HG03571 (cell line): ENCODE measurements at regions not wholly inside any gene's neighbourhood (a gene's known extent, or its start where the extent isn't known, plus 50 kb on each side); places are given as distances from the start of the nearest gene placed in this dataset.

Experiments
- ATAC-seq: cut with Tn5 transposase; IDR thresholded peaks from one replicate; pipeline ENCODE4 v1.9.1; 2021; ENCODE audit not compliant: unreplicated experiment

DNA sequence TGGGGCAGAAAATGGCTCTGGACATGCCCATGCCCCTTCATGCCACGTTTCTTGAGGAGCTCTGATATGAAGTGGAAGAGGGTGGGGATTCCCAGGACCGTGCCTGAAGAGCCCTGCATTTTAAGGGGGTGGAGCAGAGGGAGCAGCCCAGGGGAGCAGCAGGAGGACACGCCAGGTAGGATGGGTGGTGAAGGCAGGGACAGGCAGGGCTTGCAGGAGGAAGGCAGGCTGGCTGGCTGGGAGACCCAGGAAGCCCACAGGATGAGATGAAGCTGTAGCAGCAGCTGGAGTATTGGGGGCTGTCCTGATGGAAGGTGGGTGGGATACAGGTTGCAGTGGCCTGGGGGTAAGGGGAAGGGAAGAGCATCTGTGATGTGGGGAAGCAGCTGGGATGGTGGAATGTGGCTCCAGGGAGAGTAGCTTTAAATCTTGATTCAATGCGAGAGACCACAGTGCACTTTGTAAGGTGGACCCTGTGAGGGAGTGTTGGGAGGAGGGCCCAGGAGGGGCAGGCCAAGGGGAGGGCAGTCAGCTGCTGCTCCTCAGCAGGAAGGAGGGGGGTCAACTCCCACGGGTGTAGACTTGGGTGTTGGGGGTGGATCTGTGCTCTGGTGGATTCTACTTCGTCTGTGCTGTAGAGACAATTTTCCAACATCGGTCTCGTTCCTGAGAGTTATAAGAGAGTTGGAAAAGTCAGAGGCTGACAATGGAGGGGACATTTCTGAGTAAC lies 242.6 kb upstream of the IRX4 start:
- ATAC-seq = no peak

GRCh38 chr5:2124434-2125170 lies 241.9 kb upstream of the IRX4 start:
- no peak for ATAC-seq

- ATAC-seq = no peak
Measured at GRCh38 chr5:2123874-2124273, 241.1 kb upstream of the IRX4 start.

DNA sequence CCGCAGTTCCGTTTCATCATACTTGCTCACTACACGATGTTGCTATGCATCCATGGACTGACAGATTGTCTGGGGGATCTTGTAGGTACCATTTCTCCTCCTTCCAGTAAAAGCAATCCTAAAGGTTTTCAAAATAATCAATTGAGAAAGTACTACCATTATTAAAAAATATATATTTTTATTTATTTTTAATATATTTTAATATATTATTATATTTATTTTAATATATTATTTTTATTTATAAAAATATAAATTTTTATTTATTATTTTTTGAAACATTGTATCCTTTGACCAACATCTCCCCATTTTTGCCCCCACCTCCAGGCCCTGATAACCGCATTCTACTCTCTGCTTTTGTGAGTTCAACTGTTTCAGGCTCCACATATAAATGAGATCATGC lies 237.6 kb upstream of the IRX4 start:
- no peak for ATAC-seq

DNA sequence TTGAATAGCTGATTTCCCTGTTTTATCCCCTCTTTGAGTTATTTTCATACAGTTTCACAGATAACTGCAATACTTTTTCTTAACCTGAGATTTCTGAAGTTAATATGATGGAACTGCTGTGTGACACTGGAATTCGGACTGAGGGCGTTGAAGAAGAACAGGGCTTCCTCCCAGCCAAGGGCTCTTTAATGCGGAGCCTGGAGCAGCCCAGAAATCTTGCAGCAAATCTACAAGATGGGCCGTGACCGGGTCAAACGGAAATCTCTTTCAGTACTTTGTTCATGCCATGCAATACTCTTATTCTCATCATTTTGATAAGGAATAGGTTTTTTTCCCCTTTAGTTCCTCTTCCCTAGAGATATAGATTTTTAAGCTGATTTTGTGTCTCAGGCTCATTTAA lies 236.8 kb upstream of the IRX4 start:
- ATAC-seq = no peak

DNA sequence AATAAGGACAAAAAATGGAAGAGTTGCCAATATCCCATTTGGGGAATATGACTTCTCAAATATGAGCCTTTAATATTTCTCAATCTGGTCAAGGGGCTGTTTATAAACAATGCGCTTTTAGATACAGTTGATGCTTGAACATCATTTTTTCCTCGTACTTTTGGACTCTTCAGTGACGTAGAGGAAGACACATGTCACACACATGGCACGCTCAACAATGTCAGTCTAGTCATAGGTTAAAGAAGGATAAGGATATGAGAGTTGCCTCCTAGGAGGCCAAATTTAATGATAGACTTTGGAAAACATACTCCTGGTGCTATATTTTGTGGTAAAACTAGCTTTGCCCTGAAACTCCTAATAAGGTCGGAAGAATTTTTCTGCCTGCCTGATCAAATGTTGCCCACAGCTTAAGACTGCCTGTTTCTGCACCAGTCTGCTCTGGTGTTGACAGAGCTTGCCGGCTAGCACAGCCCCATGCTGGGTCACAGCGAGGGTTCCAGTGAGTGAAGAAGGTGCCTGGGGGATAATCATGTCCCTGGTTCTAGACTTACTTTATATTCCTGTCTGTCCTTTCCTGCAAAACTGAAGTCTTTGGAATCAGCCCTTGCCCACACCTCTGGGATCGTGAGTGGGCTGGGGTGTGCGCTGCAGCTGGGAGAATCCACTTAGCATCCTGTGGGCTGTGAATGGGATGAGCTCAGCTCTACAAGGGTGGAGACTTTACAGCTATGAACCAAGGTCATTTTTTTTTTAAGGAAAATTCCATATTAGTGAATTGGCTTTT lies 230.8 kb upstream of the IRX4 start:
- no peak for ATAC-seq

DNA sequence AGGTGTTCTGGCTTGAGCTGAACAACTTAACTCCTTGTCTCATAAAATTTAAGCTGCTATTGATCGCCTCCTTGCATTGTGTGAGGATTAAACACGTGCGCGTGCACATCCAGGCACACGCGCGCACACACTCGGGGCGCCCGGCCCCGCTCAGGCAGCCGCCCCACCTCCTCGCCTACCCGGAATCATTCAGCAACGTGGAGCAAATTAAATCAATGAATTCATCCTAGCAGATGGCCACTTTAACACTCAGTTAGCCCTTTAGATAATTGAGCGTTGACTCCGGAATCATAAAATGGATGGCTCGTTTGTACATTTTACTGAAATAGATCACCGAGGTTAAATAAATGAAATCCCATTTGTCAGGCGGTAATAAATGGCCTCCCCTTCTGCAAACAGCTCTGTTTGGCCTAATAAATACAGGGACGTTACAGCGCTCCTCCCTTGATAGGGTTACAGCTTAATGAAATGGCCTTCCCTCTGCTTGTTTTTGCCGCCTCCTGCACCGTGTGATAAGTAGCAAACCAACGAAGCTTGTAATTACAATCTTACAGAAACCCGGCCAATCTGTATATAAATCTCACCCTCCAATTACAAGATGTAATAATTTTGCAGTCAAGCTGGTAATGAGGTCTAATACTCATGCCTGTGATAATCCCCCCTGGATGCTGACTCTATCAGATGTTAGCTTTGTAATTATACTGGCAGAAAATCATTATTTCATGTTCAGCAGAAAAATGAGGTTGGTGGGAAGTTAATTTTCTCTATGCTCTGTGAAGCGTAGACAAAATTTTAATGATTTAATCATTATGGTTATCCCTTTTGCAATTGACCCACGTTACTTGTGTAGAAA lies 229.7 kb upstream of the IRX4 start:
- ATAC-seq = no peak

- no peak for ATAC-seq
Measured at GRCh38 chr5:2111569-2112105, 228.9 kb upstream of the IRX4 start.

DNA sequence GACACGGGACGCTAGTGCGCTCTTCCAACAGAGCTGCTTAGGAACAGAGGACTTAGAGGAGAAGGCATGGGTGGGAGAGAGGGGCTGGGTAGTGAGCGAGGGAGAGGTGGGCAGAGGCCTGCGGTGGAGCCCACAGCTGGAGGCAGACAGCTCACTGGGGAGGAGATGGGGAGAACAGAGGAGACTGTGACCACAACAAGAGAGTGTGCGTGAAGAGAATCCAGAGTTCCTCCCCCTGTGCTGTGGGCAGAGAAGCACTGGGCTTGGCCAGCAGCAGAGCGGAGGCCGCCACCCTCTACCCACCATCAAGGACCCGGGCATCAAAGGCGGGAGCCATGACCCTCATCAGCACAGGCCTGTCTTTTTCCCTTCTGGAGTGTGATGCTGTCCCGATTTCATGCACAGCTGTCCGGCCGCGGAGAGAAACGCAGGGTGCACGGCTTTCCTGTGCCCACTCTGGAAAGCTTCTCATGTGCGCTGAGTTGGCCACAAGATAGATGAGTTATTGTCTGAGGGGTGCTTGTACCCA lies 228.3 kb upstream of the IRX4 start:
- no peak for ATAC-seq

DNA sequence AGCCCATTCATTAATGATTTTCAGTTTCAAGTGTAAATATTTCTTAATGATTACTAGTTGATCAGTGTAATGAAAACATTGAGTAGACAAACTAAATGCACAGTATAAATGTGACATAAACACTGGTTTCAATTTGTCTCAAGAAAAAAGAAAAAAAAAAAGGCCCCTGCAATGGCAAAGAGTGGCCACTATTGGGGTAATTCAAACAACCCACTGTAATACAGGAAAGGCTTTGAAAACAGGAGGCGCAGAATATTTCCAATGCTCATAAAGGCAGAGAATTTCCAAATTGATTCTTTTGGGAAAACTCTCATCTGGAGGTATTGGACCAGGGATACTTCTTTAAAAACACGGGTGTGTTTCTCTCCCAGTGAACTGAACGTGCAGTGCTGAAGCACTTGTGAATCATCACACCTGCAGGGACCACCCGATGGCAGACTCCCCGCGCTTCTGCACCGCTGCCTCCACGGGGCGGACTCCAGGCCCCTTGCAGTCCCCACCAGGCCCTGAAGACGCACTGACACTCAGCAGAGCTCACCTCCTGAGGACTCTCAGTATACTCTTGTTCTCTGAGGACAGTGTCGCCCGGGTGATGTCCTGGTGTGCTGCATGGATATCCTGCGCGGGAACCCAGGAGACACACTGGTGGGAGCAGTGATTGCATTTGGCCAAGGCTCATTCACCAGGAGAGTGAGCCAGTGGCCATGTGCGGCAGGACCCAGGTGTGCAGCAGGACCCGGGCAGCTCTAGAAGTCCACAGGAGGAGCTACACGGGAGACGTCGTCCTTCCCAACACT lies 227.6 kb upstream of the IRX4 start:
- ATAC-seq = no peak

- ATAC-seq = no peak
Measured at GRCh38 chr5:2109566-2109965, 226.8 kb upstream of the IRX4 start.

- no peak for ATAC-seq
Measured at GRCh38 chr5:2106721-2107120, 224.0 kb upstream of the IRX4 start.

DNA sequence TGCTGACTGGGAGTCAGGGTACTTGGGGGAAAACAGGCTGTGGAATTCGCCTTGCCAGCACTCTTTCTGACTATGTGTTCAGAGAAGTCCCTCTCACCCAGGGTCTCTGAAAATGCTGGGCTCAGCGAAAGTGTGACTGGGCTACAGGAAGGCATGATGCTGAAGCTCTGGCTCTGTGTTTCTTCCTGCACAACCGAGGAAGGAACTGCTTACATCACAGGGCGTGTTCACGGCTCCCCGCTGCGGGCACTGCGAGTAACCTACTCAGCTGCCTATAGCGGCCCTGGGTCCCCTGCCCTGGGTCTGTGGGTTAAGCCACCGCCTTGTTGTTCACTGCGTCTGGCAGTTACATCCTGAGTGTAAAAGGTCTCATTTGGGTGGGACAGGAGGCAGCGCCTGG lies 222.4 kb upstream of the IRX4 start:
- no peak for ATAC-seq

DNA sequence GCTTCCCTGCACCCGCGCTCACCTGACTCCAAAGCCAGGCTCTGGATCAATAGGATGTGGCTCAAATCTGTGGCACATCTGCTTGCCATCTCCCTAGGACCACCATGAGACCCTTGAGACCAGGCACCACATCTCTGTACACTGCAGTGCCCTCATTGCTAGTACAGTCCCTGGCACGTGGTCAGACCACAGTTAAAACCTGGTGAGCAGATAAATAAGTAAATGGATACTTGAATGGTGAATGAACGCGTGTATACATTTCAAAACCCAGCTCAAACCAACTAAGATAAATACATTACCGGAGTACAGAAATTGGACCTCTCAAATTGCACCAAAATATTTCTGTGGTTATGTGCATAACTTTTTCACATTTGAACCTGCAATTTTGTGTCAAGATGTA lies 221.2 kb upstream of the IRX4 start:
- ATAC-seq = no peak

- no peak for ATAC-seq
Measured at GRCh38 chr5:2102819-2103776, 220.4 kb upstream of the IRX4 start.

GRCh38 chr5:2101685-2102084 lies 219.0 kb upstream of the IRX4 start:
- no peak for ATAC-seq

- ATAC-seq = no peak
Measured at GRCh38 chr5:2096887-2097505, 214.3 kb upstream of the IRX4 start.

- ATAC-seq = no peak
Measured at GRCh38 chr5:2095011-2095410, 212.3 kb upstream of the IRX4 start.
